ENCODE measurements at regions not wholly inside any gene's neighbourhood (a gene's known extent, or its start where the extent isn't known, plus 50 kb on each side); places are given as distances from the start of the nearest gene placed in this dataset.

GRCh38 chr17:17403065-17403464, 73.7 kb upstream of the MED9 start:
- no peak overlapping the region for H3K4me3 ChIP-seq
- H3K36me3 ChIP-seq (replicated peaks; ENCODE audit: insufficient read depth, low read depth) = no peaks in the 10 kb centered on the region
- no peaks in the 10 kb centered on the region for H3K79me2 ChIP-seq
- DNase-seq (ENCODE audit: low spot score) = no peak
- no peaks in the 10 kb centered on the region for H3K27me3 ChIP-seq
- 79% methylated on average over 6 of the region's 6 CpGs for WGBS (ENCODE audit: low lambda C conversion rate, missing lambda C conversion rate)
- H3K4me2 ChIP-seq = no peak overlapping the region
- no peaks in the 10 kb centered on the region for H4K20me1 ChIP-seq (ENCODE audit: insufficient read depth, poor library complexity, severe bottlenecking)
- H3K9me3 ChIP-seq (ENCODE audit: low read depth) = no peaks in the 10 kb centered on the region
- H3K4me1 ChIP-seq (ENCODE audit: insufficient read depth) = peaks cover 8% of the 10 kb centered on the region
- no peak overlapping the region for H3K27ac ChIP-seq
- H2AFZ ChIP-seq = no peak overlapping the region
- TF ChIP-seq EZH2phosphoT487 (IDR thresholded peaks at IDR 0.05; ENCODE audit: low read depth, severe bottlenecking, unreplicated experiment) = no peak
- TF ChIP-seq CTCF (IDR thresholded peaks at IDR 0.05; ENCODE audit: poor library complexity) = no peak
- no peak for TF ChIP-seq EZH2 (IDR thresholded peaks at IDR 0.05; ENCODE audit: borderline replicate concordance)
- H3K9me2 ChIP-seq (replicated peaks; ENCODE audit: insufficient read depth) = no peaks in the 10 kb centered on the region

GRCh38 chr17:17403899-17404576, 72.8 kb upstream of the MED9 start:
- Histone ChIP-seq H3K36me3 (replicated peaks; ENCODE audit: insufficient read depth, low read depth) (no peaks in the 10 kb centered on the region), H3K27ac (no peak overlapping the region), H3K79me2 (no peaks in the 10 kb centered on the region), H3K9me3 (ENCODE audit: low read depth) (no peaks in the 10 kb centered on the region), H3K4me2 (no peak overlapping the region), H3K27me3 (no peaks in the 10 kb centered on the region), H3K4me3 (no peak overlapping the region), H4K20me1 (ENCODE audit: insufficient read depth, poor library complexity, severe bottlenecking) (no peaks in the 10 kb centered on the region), H3K4me1 (ENCODE audit: insufficient read depth) (peaks cover 8% of the 10 kb centered on the region), H2AFZ (no peak overlapping the region), H3K9me2 (replicated peaks; ENCODE audit: insufficient read depth) (no peaks in the 10 kb centered on the region)
- WGBS (ENCODE audit: low lambda C conversion rate, missing lambda C conversion rate) = 77% methylated on average over 17 of the region's 17 CpGs
- no peak for DNase-seq (ENCODE audit: low spot score)
- TF ChIP-seq EZH2phosphoT487 (IDR thresholded peaks at IDR 0.05; ENCODE audit: low read depth, severe bottlenecking, unreplicated experiment) = no peak
- no peak for TF ChIP-seq CTCF (IDR thresholded peaks at IDR 0.05; ENCODE audit: poor library complexity)
- no peak for TF ChIP-seq EZH2 (IDR thresholded peaks at IDR 0.05; ENCODE audit: borderline replicate concordance)

GRCh38 chr17:17405673-17406072, 71.1 kb upstream of the MED9 start:
- no peaks in the 10 kb centered on the region for H3K9me3 ChIP-seq (ENCODE audit: low read depth)
- no peak overlapping the region for H3K27ac ChIP-seq
- H3K9me2 ChIP-seq (replicated peaks; ENCODE audit: insufficient read depth) = no peaks in the 10 kb centered on the region
- 87% methylated on average over 2 of the region's 2 CpGs for WGBS (ENCODE audit: low lambda C conversion rate, missing lambda C conversion rate)
- DNase-seq (ENCODE audit: low spot score) = no peak
- no peaks in the 10 kb centered on the region for H3K27me3 ChIP-seq
- no peaks in the 10 kb centered on the region for H3K79me2 ChIP-seq
- H4K20me1 ChIP-seq (ENCODE audit: insufficient read depth, poor library complexity, severe bottlenecking) = no peaks in the 10 kb centered on the region
- no peak overlapping the region for H2AFZ ChIP-seq
- H3K4me3 ChIP-seq = no peak overlapping the region
- no peaks in the 10 kb centered on the region for H3K36me3 ChIP-seq (replicated peaks; ENCODE audit: insufficient read depth, low read depth)
- peaks cover 8% of the 10 kb centered on the region for H3K4me1 ChIP-seq (ENCODE audit: insufficient read depth)
- no peak for TF ChIP-seq EZH2 (IDR thresholded peaks at IDR 0.05; ENCODE audit: borderline replicate concordance)
- TF ChIP-seq EZH2phosphoT487 (IDR thresholded peaks at IDR 0.05; ENCODE audit: low read depth, severe bottlenecking, unreplicated experiment) = no peak
- TF ChIP-seq CTCF (IDR thresholded peaks at IDR 0.05; ENCODE audit: poor library complexity) = no peak
- no peak overlapping the region for H3K4me2 ChIP-seq

All from hepatocyte (in vitro differentiated cells).